ENCODE measurements at regions not wholly inside any gene's neighbourhood (a gene's known extent, or its start where the extent isn't known, plus 50 kb on each side); places are given as distances from the start of the nearest gene placed in this dataset.

DNA sequence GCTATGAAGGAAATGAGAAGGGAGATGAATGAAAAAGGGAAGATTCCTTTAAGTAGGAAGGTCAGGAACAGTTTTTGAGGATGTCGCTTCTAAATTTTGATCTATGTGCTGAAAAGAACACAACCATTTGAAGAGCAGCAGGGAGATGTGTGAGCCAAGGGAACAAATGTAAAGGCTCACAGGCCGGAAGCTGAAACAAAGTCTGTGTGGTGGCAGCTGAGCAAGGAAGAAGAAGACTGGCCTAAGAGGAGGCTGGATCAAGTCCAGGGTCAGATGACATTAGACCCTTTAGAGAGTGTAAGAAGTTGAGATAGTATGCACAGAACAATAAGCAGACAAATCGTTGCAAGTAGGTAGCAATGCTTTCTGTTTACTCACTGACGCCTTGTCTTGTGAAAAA lies 1631.4 kb upstream of the TENM4 start:
- dilution Hi-C loops (cut with MboI; ENCODE audit: extremely low pct_ligation_motif_present, low sequenced_read_pairs): no loop called here
- no peak overlapping the region for H2AFZ ChIP-seq (ENCODE audit: low read depth, low read length)

More for the DNA sequence above, 1631.4 kb upstream of the TENM4 start:
- Histone ChIP-seq H3K4me2 (ENCODE audit: insufficient read depth, low read length) (no peak overlapping the region), H3K9ac (replicated peaks; ENCODE audit: extremely low read depth, insufficient read depth, low read length) (no peak overlapping the region), H3K36me3 (ENCODE audit: control insufficient read depth in 2 of 2, extremely low read depth in 1 of 2, insufficient read depth in 2 of 2, low read length in 2 of 2) (no peaks in the 10 kb centered on the region), H4K20me1 (replicated peaks; ENCODE audit: control insufficient read depth, extremely low read depth, insufficient read depth, low read length) (no peaks in the 10 kb centered on the region), H3K27me3 (ENCODE audit: control insufficient read depth in 2 of 2, insufficient read depth in 2 of 2, low read length in 2 of 2) (no peaks in the 10 kb centered on the region), H3K9me1 (replicated peaks; ENCODE audit: control insufficient read depth, extremely low read depth, insufficient read depth, low read length) (no peaks in the 10 kb centered on the region), H3K79me2 (ENCODE audit: control insufficient read depth, insufficient read depth, low read length) (no peaks in the 10 kb centered on the region), H3K4me3 (replicated peaks in 1 of 3; ENCODE audit: insufficient read depth in 1 of 3, low read depth in 1 of 3, low read length in 3 of 3) (no peak overlapping the region), H3K9me3 (replicated peaks; ENCODE audit: control insufficient read depth, insufficient read depth, low read length) (no peaks in the 10 kb centered on the region), H3K4me1 (ENCODE audit: control insufficient read depth, extremely low read depth, insufficient read depth, low read length) (no peaks in the 10 kb centered on the region), H3K27ac (ENCODE audit: insufficient read depth, low read depth, low read length) (no peak overlapping the region)
- FAIRE-seq (no peak), DNase-seq (ENCODE audit: low read depth, low spot score) (no peak)
- POLR2A ChIA-PET: no interaction called here
- TF ChIP-seq POLR2AphosphoS5 (IDR thresholded peaks at IDR 0.05; ENCODE audit: insufficient read depth, low read depth, low read length): no peak
- TF ChIP-seq JUN (IDR thresholded peaks at IDR 0.05; ENCODE audit: borderline replicate concordance, insufficient read depth, insufficient read length, low read depth): no peak
- TF ChIP-seq, protein P1, sequence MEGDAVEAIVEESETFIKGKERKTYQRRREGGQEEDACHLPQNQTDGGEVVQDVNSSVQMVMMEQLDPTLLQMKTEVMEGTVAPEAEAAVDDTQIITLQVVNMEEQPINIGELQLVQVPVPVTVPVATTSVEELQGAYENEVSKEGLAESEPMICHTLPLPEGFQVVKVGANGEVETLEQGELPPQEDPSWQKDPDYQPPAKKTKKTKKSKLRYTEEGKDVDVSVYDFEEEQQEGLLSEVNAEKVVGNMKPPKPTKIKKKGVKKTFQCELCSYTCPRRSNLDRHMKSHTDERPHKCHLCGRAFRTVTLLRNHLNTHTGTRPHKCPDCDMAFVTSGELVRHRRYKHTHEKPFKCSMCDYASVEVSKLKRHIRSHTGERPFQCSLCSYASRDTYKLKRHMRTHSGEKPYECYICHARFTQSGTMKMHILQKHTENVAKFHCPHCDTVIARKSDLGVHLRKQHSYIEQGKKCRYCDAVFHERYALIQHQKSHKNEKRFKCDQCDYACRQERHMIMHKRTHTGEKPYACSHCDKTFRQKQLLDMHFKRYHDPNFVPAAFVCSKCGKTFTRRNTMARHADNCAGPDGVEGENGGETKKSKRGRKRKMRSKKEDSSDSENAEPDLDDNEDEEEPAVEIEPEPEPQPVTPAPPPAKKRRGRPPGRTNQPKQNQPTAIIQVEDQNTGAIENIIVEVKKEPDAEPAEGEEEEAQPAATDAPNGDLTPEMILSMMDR (IDR thresholded peaks at IDR 0.05; ENCODE audit: extremely low read depth in 1 of 2, insufficient read depth in 1 of 2, low read depth in 1 of 2, low read length in 2 of 2): no peak
- no peak for TF ChIP-seq GATA2 (IDR thresholded peaks at IDR 0.05; ENCODE audit: insufficient read depth, insufficient read length, low read depth, low read length)
- no peak for TF ChIP-seq EZH2 (IDR thresholded peaks at IDR 0.05; ENCODE audit: borderline replicate concordance, low read depth, low read length, severe bottlenecking)
- no peak for TF ChIP-seq POLR2A (IDR thresholded peaks at IDR 0.05; ENCODE audit: low read depth, low read length)
- no peak for TF ChIP-seq FOS (IDR thresholded peaks at IDR 0.05; ENCODE audit: borderline replicate concordance, insufficient read depth, low read length)
- no peak for TF ChIP-seq MYC (IDR thresholded peaks at IDR 0.05; ENCODE audit: low read depth, low read length)
- TF ChIP-seq, protein P2, sequence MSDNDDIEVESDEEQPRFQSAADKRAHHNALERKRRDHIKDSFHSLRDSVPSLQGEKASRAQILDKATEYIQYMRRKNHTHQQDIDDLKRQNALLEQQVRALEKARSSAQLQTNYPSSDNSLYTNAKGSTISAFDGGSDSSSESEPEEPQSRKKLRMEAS (IDR thresholded peaks at IDR 0.05; ENCODE audit: insufficient read depth, insufficient read length): no peak
- intact Hi-C loops (cut with micrococcal nuclease): no loop called here
- CTCF ChIA-PET: no interaction called here
- BruUV-seq (replicated peaks): no TSS peak
